ENCODE measurements at regions not wholly inside any gene's neighbourhood (a gene's known extent, or its start where the extent isn't known, plus 50 kb on each side); places are given as distances from the start of the nearest gene placed in this dataset.
"Not testable (repeated sequence)": the region's sequence is repeated elsewhere in the genome, so short reads cannot be mapped to it uniquely, and the experiment has no call there.

GRCh38 chr1:236343246-236343870 is 50.7 kb upstream of the EDARADD start:
- no peak for DNase-seq

DNA sequence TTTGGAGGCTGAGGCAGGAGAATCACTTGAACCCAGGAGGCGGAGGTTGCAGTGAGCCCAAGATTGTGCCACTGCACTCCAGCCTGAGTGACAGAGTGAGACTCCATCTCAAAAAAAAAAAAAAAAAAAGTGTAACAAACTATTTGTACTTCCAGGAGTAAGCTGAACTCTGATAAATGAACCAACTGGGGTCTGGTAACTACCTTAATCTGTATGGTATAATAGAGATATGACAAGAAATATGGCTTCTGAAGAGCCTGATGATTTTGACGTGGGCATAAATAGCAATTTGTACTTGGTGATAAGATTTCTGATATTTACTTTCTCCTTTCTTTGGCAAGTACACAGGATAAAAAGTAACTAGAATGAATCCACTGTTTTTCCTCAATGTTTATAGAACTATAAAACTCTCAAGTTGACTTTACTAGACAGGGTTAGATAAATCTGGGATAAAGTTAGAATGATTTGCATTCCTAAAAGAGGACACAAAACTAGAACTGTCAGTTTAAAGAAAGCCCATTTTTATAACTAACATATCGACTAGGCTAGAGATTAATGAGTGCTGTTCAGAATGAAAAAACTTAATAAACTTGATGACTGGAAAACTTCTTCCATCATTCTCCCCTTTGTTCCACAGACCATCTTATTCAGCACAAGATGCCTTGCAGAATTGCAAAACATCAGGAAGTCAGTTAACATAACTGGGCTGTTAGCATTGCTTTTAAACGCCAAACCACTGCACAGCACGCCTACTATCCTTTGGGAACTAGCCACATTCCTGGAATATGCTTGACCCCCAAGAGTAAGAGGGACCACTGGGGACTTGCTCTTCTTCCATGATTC is 51.5 kb upstream of the EDARADD start:
- no peak for DNase-seq

GRCh38 chr1:236341298-236341697 is 52.8 kb upstream of the EDARADD start:
- DNase-seq, result peak in 1 of 3 experiments; percentile 52

DNA sequence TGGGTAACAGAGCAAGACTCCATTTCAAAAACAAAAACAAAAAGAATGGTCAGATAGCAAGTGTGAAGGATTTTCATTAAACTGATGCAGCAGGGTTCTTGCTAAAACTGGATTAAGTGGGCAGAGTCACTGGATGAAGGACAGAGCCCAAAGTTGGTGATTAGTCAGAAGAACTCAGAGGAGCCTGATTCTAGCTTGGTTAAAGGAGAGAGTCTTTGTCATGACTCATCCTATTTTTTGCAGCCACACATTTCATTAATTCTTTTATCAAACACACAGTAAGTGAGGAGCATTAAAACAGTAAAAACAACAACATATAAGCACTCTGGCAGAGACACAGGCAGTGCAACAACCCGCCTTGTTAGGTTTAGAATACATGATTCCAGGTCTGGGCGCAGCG is 56.0 kb upstream of the EDARADD start:
- no peak for DNase-seq

DNA sequence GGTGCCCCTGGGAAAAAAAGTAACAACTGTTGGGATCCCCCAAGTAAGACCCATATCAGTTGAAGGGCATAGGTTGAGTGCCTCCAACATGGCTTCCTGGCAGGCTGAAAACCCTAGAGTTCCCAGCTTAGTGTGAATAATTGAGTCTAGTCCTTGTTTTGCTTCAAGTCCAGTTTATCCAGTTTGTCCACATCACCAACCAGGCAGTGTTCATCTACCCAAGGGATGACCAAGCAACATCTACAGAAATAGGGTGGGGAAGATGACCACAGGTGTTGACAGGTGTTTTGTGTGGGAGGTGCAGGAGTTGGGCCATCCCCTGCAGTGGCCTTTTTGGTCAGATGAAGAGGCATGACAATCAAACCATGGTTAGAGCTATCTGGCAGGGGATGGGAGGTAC is 54.3 kb upstream of the ERO1B start:
- no peak for DNase-seq

- DNase-seq, result not testable (repeated sequence)
Measured at GRCh38 chr1:236335633-236336032, 53.9 kb upstream of the ERO1B start.

DNA sequence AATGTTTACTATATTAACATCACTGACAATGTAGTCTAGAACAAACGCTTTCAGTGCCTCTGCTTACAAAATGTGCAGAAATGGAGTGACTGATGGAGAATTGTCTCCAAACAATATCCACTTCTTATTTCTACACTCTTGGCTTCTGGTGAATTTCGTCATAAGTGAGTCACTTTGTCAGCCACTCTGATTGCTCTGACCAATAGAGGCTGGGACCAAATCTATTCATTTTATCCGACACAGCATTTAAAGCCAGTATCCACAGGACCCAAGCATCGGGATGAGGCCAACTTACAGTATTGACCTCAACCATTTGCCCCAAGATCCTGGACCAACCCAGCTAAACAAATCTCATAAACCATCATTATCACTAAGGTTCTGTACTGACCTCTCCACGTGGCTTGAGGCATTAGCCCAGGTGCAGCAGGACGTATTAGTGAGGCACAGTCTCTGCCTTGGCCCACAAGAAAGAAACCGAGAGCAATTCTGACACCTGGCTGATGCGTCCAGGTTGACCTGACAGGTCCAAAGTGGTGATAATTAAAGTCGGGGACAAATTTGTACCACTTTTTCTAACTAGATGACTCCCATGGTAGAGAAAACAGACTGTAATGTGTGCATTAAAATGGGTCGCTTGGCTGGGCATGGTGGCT is 53.3 kb upstream of the ERO1B start:
- DNase-seq, result no peak

GRCh38 chr1:236332092-236332758 is 50.5 kb upstream of the ERO1B start:
- no peak for DNase-seq
